ENCODE measurements at regions not wholly inside any gene's neighbourhood (a gene's known extent, or its start where the extent isn't known, plus 50 kb on each side); places are given as distances from the start of the nearest gene placed in this dataset.
A peak's percentile ranks its signal among the peaks of the same experiment; 100 is the strongest.

DNA sequence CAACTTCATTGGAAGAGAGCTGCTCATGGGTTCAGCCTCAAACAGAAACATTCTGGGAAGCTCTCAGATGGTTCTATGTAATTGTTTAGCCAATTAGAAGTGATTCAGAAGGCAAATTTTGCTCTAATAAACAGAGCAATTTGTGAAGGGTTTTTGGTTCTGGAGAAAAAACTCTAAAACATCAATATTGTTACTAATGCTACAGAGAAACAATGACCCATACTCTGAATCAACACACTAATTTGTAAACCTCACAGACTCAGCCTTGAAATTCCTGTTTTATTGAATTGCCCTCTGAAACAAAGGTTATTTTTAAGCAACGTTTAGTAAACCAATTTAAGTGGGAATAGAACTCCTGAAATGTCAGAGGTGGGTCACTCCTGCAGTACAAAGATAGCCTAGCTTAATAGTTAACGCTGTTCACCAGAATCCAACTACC, 171.6 kb upstream of the SVIL start:
- no peak overlapping the region for H3K4me2 ChIP-seq (ENCODE audit: insufficient read depth, low read length)

DNA sequence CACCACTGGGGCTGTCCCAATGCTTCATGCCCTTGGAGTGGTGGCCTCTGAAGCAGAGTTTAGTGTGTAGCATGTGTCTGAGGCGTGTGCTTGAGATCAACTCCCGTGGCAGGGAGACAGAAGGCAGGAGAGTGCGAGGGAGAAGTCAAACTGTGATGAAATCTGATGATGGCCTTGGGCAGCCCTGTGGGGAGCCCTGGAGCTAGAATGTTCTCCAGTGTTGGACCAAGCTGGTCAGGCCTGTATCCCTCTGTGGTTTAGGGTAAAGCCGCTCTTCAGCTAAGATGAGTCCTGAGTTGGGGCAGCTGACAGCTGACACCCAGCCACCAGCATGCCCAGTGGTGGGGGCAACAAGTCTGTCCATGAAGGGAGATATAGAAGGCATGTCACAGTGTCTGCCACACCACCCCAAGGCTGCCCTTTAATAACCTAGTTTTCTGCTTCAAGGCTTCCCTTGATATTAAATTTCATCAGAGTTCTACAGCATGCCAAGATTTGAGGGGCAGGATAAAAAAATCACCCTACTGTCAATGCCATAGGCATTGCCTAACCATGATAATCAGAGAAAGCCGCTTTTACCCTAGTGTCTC, 170.5 kb upstream of the SVIL start:
- no peaks in the 10 kb centered on the region for H3K79me2 ChIP-seq (ENCODE audit: insufficient read depth, low read length)
- ATAC-seq (ENCODE audit: insufficient read depth, low read depth) (no peak), DNase-seq (no peak)
- H3K9me3 ChIP-seq (ENCODE audit: insufficient read depth, low read length, severe bottlenecking) = peaks cover 2% of the 10 kb centered on the region
- no peaks in the 10 kb centered on the region for H3K27me3 ChIP-seq (ENCODE audit: insufficient read depth, low read length, poor library complexity)
- peak overlapping the region; percentile 49 for H3K27ac ChIP-seq (ENCODE audit: low read length)
- H2AFZ ChIP-seq (ENCODE audit: low read depth, low read length) = no peak overlapping the region
- no peak overlapping the region for H3K4me3 ChIP-seq (ENCODE audit: low read depth in 1 of 2, low read length in 2 of 2)
- H4K20me1 ChIP-seq (ENCODE audit: insufficient read depth, low read length) = no peaks in the 10 kb centered on the region
- no peaks in the 10 kb centered on the region for H3K36me3 ChIP-seq (ENCODE audit: insufficient read depth, low read length)
- H3K9ac ChIP-seq (ENCODE audit: low read depth, low read length) = no peak overlapping the region
- H3K4me1 ChIP-seq (ENCODE audit: insufficient read depth, low read length) = peaks cover 26% of the 10 kb centered on the region
- TF ChIP-seq EZH2 (IDR thresholded peaks at IDR 0.05; ENCODE audit: borderline replicate concordance, low read depth, low read length, severe bottlenecking) = no peak
- TF ChIP-seq, protein P1, sequence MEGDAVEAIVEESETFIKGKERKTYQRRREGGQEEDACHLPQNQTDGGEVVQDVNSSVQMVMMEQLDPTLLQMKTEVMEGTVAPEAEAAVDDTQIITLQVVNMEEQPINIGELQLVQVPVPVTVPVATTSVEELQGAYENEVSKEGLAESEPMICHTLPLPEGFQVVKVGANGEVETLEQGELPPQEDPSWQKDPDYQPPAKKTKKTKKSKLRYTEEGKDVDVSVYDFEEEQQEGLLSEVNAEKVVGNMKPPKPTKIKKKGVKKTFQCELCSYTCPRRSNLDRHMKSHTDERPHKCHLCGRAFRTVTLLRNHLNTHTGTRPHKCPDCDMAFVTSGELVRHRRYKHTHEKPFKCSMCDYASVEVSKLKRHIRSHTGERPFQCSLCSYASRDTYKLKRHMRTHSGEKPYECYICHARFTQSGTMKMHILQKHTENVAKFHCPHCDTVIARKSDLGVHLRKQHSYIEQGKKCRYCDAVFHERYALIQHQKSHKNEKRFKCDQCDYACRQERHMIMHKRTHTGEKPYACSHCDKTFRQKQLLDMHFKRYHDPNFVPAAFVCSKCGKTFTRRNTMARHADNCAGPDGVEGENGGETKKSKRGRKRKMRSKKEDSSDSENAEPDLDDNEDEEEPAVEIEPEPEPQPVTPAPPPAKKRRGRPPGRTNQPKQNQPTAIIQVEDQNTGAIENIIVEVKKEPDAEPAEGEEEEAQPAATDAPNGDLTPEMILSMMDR (IDR thresholded peaks at IDR 0.05; ENCODE audit: borderline replicate concordance, extremely low read depth, low read length, poor library complexity, severe bottlenecking) = no peak
- no peak overlapping the region for H3K4me2 ChIP-seq (ENCODE audit: insufficient read depth, low read length)

More for the DNA sequence above, 171.6 kb upstream of the SVIL start:
- no peak for DNase-seq
- H3K9ac ChIP-seq (ENCODE audit: low read depth, low read length) = no peak overlapping the region
- H3K4me3 ChIP-seq (ENCODE audit: low read depth in 1 of 2, low read length in 2 of 2) = no peak overlapping the region
- H3K4me1 ChIP-seq (ENCODE audit: insufficient read depth, low read length) = peaks cover 37% of the 10 kb centered on the region
- H4K20me1 ChIP-seq (ENCODE audit: insufficient read depth, low read length) = no peaks in the 10 kb centered on the region
- H2AFZ ChIP-seq (ENCODE audit: low read depth, low read length) = no peak overlapping the region
- H3K9me3 ChIP-seq (ENCODE audit: insufficient read depth, low read length, severe bottlenecking) = peaks cover 2% of the 10 kb centered on the region
- H3K36me3 ChIP-seq (ENCODE audit: insufficient read depth, low read length) = no peaks in the 10 kb centered on the region
- H3K27me3 ChIP-seq (ENCODE audit: insufficient read depth, low read length, poor library complexity) = no peaks in the 10 kb centered on the region
- ATAC-seq (ENCODE audit: insufficient read depth, low read depth) = no peak
- H3K79me2 ChIP-seq (ENCODE audit: insufficient read depth, low read length) = no peaks in the 10 kb centered on the region
- TF ChIP-seq, protein P1 (IDR thresholded peaks at IDR 0.05; ENCODE audit: borderline replicate concordance, extremely low read depth, low read length, poor library complexity, severe bottlenecking) = no peak
- TF ChIP-seq EZH2 (IDR thresholded peaks at IDR 0.05; ENCODE audit: borderline replicate concordance, low read depth, low read length, severe bottlenecking) = no peak
- no peak overlapping the region for H3K27ac ChIP-seq (ENCODE audit: low read length)

DNA sequence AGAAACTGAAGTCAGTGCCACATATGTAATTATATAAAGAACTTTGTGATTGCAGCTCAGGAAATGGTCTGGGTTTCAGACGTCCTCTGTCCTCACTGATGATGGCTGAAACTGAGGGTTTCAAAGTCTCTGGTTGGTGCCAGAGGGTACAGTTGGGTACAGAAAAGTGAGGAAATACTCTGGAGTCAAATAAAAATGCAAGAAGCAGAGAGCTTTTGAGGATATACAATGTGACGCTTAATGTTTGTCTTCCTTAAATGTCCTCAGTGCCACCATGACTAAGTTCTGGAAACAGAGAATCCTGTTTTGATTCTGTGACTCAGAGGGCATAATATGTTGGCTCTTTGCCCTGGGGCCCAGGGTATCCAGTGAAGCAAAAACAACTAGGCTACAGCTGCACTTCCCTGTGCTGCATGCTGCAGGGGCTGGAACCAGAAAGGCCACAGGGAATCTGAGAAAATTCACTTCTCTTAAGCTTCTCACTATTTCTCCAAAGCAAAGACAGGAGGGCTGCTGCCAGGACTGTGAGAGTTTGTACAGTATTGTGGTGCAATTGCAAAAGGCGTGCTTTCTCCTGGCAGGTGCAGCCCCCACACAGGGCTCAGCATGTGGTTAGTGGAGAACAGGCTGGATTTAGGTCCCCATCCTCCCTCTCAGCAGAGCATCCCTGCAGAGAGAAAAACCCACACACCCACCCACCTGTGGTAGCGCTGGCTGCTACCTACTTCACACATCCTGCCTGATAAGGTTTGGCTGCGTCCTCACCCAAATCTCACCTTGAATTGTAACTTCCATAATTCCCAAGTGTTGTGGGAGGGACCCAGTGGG, 169.5 kb upstream of the SVIL start:
- H3K27me3 ChIP-seq (ENCODE audit: insufficient read depth, low read length, poor library complexity) = no peaks in the 10 kb centered on the region
- no peaks in the 10 kb centered on the region for H3K79me2 ChIP-seq (ENCODE audit: insufficient read depth, low read length)
- DNase-seq (peak; percentile 73), ATAC-seq (ENCODE audit: insufficient read depth, low read depth) (peak; percentile 91)
- H3K27ac ChIP-seq (ENCODE audit: low read length) = peak overlapping the region; percentile 69
- H3K4me3 ChIP-seq (ENCODE audit: low read depth in 1 of 2, low read length in 2 of 2) = no peak overlapping the region; a peak in 1 of 4 replicates
- H3K9me3 ChIP-seq (ENCODE audit: insufficient read depth, low read length, severe bottlenecking) = peaks cover 2% of the 10 kb centered on the region
- H3K4me1 ChIP-seq (ENCODE audit: insufficient read depth, low read length) = peaks cover 26% of the 10 kb centered on the region
- no peaks in the 10 kb centered on the region for H4K20me1 ChIP-seq (ENCODE audit: insufficient read depth, low read length)
- no peaks in the 10 kb centered on the region for H3K36me3 ChIP-seq (ENCODE audit: insufficient read depth, low read length)
- 0 out of 2 replicates have a peak overlapping the region, but pooled peaks have one; percentile 5 for H3K4me2 ChIP-seq (ENCODE audit: insufficient read depth, low read length)
- TF ChIP-seq, protein P1 (IDR thresholded peaks at IDR 0.05; ENCODE audit: borderline replicate concordance, extremely low read depth, low read length, poor library complexity, severe bottlenecking) = no peak
- TF ChIP-seq EZH2 (IDR thresholded peaks at IDR 0.05; ENCODE audit: borderline replicate concordance, low read depth, low read length, severe bottlenecking) = no peak
- no peak overlapping the region for H3K9ac ChIP-seq (ENCODE audit: low read depth, low read length)
- H2AFZ ChIP-seq (ENCODE audit: low read depth, low read length) = no peak overlapping the region

All from DND-41 (cell line).